Natural killer cell (primary cell): ENCODE measurements at regions not wholly inside any gene's neighbourhood (a gene's known extent, or its start where the extent isn't known, plus 50 kb on each side); places are given as distances from the start of the nearest gene placed in this dataset.

Experiments
- ATAC-seq, 3 donors: fragments of 150-1000 bp in 2 of 3; fragments of 200-7000 bp in 1 of 3; cut with Tn5 transposase; 1 replicate in 1 of 3; 2 replicates in 2 of 3; pipeline ENCODE4 v1.10.0; 2021; ENCODE audit warnings: mild to moderate bottlenecking in 2 of 3, moderate library complexity in 2 of 3
- DNase-seq, 2 donors: peaks; one replicate each; pipeline versions ENCODE4 v3.0.0 to v3.0.0-alpha.2; 2013 to 2021; ENCODE audit warnings: mixed read lengths in 1 of 2
- H3K27ac ChIP-seq: one replicate; pipeline ENCODE4 v1.5.1; 2013; ENCODE audit warnings: mild to moderate bottlenecking, low read length
- H3K27me3 ChIP-seq: one replicate; pipeline ENCODE4 v1.6.1; 2013; ENCODE audit warnings: low read length; ENCODE audit not compliant: control insufficient read depth, insufficient read depth
- H3K36me3 ChIP-seq: one replicate; pipeline ENCODE4 v1.6.1; 2013; ENCODE audit warnings: low read length; ENCODE audit not compliant: control insufficient read depth, insufficient read depth
- H3K4me1 ChIP-seq: one replicate; pipeline ENCODE4 v1.6.1; 2013; ENCODE audit warnings: low read length; ENCODE audit not compliant: control insufficient read depth, insufficient read depth
- H3K4me3 ChIP-seq: one replicate; pipeline ENCODE4 v1.5.1; 2013; ENCODE audit warnings: low read length
- H3K9me3 ChIP-seq: one replicate; pipeline ENCODE4 v1.6.1; 2013; ENCODE audit warnings: low read length; ENCODE audit not compliant: control insufficient read depth, insufficient read depth
- H3K27ac Mint-ChIP-seq, 2 donors: one replicate each; pipeline ENCODE4 v1.8.0; 2022; ENCODE audit warnings: mild to moderate bottlenecking in 2 of 2, mixed read lengths in 2 of 2, moderate library complexity in 1 of 2
- H3K27me3 Mint-ChIP-seq, 2 donors: one replicate each; pipeline ENCODE4 v1.8.0; 2022; ENCODE audit warnings: low read depth in 2 of 2, mixed read lengths in 2 of 2
- H3K36me3 Mint-ChIP-seq: one replicate; pipeline ENCODE4 v1.8.0; 2022; ENCODE audit warnings: mixed read lengths
- H3K4me1 Mint-ChIP-seq, 2 donors: one replicate each; pipeline ENCODE4 v1.8.0; 2022; ENCODE audit warnings: mixed read lengths in 2 of 2
- H3K4me3 Mint-ChIP-seq: one replicate; pipeline ENCODE4 v1.8.0; 2022; ENCODE audit warnings: mild to moderate bottlenecking, moderate library complexity, mixed read lengths
- H3K9me3 Mint-ChIP-seq, 2 donors: one replicate each; pipeline ENCODE4 v1.8.0; 2022; ENCODE audit warnings: mixed read lengths in 2 of 2
- WGBS: methylation state at CpG from one replicate; pipeline ENCODE4 v1.1.7; 2013; ENCODE audit warnings: missing lambda C conversion rate; ENCODE audit not compliant: insufficient coverage; 5-methylcytosine and 5-hydroxymethylcytosine counted together
- intact Hi-C: fragments of 100-400 bp; cut with micrococcal nuclease; formaldehyde crosslinking; loops from one replicate; pipeline ENCODE4 v1.14.2; 2022
- TF ChIP-seq, protein P1 (sequence below): fragments of 200-600 bp; IDR thresholded peaks from one replicate; pipeline ENCODE4 v1.8.0; 2022; ENCODE audit warnings: antibody characterized with exemption

DNA sequence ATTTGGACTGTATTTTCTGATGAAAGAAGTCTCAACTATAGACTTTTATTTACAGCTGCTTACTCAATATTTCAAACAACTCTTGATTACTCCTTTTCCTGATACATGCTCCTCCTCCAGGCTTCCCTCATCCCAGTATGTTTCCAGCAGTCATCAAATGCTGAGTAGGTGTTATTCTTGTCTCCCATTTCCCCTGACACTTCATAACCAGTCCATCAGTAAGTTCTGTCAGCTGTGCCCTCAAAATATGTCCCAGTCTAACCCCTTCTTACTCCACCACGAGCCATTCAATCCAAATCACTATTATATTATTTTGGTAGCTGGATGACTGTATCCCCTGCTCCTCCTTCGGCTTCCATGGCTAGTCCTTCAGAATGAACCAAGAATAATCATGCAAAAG is 189.1 kb upstream of the DTNA start:
- no peaks in the 10 kb centered on the region for H3K9me3 ChIP-seq
- H3K4me3 ChIP-seq: no peak overlapping the region
- no peaks in the 10 kb centered on the region for H3K4me1 ChIP-seq
- intact Hi-C loops: no loop called here
- no peaks in the 10 kb centered on the region for H3K36me3 ChIP-seq
- H3K36me3 Mint-ChIP-seq: no peaks in the 10 kb centered on the region
- no peak overlapping the region for H3K27ac ChIP-seq
- H3K27ac Mint-ChIP-seq: no peak overlapping the region
- TF ChIP-seq, protein P1, sequence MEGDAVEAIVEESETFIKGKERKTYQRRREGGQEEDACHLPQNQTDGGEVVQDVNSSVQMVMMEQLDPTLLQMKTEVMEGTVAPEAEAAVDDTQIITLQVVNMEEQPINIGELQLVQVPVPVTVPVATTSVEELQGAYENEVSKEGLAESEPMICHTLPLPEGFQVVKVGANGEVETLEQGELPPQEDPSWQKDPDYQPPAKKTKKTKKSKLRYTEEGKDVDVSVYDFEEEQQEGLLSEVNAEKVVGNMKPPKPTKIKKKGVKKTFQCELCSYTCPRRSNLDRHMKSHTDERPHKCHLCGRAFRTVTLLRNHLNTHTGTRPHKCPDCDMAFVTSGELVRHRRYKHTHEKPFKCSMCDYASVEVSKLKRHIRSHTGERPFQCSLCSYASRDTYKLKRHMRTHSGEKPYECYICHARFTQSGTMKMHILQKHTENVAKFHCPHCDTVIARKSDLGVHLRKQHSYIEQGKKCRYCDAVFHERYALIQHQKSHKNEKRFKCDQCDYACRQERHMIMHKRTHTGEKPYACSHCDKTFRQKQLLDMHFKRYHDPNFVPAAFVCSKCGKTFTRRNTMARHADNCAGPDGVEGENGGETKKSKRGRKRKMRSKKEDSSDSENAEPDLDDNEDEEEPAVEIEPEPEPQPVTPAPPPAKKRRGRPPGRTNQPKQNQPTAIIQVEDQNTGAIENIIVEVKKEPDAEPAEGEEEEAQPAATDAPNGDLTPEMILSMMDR: no peak
- ATAC-seq (no peak), DNase-seq (no peak)
- H3K4me1 Mint-ChIP-seq: no peaks in the 10 kb centered on the region
- H3K27me3 Mint-ChIP-seq: no peaks in the 10 kb centered on the region
- H3K4me3 Mint-ChIP-seq: no peak overlapping the region
- whole genome bisulfite sequencing: 100% methylated on average over 1 of the region's 2 CpGs
- peaks cover 7 to 8% of the 10 kb centered on the region in 2 donors for H3K9me3 Mint-ChIP-seq
- no peaks in the 10 kb centered on the region for H3K27me3 ChIP-seq

DNA sequence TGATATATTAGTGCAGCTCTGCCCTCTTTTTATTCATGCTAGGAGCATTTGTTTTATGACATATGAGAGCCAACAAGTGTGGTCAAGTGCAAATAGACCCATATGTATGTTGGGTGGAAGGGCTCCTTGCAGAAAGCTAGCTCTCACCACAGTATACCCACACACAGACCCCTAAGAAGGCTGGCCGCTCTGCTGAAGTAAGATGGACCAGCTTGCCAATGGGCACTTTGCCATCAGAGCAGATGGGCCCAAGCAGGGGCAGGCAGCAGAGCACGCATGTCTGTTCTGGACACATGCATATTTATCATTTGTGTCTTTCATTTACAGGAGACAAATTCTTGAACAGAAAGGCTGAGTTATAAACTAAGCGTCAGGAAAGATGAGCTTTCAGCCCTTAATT is 187.5 kb upstream of the DTNA start:
- 85% methylated on average over 3 of the region's 3 CpGs for WGBS
- intact Hi-C loops: no loop called here
- no peaks in the 10 kb centered on the region for H3K27me3 ChIP-seq
- no peak overlapping the region for H3K4me3 ChIP-seq
- DNase-seq (no peak), ATAC-seq (no peak)
- H3K9me3 ChIP-seq: no peaks in the 10 kb centered on the region
- H3K27ac ChIP-seq: no peak overlapping the region
- H3K27me3 Mint-ChIP-seq: no peaks in the 10 kb centered on the region
- H3K9me3 Mint-ChIP-seq: peaks cover 6 to 7% of the 10 kb centered on the region in 2 donors
- no peak overlapping the region for H3K27ac Mint-ChIP-seq
- H3K4me1 Mint-ChIP-seq: no peaks in the 10 kb centered on the region
- no peaks in the 10 kb centered on the region for H3K4me1 ChIP-seq
- no peaks in the 10 kb centered on the region for H3K36me3 Mint-ChIP-seq
- TF ChIP-seq, protein P1: no peak
- no peak overlapping the region for H3K4me3 Mint-ChIP-seq
- H3K36me3 ChIP-seq: no peaks in the 10 kb centered on the region

DNA sequence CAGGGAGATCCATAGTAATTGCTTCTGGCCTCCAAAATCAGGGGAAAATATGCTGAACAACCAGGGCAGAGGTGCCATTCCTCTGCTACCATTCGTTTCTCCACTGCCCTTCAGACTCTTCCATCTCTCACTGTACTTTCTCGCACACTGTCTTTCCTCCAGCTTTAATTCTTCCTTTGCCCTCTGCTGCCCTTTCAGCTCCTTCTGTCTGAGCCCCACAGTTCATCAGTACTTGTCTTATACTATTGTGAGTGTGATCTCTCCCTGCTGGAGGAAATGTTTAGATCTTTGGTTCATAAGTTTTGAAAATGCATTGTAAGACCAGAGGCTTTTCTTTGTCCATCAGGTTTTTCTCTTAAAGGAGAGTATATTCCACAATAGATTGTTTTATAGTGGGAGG is 184.9 kb upstream of the DTNA start:
- Histone ChIP-seq H3K4me3 (no peak overlapping the region), H3K27me3 (no peaks in the 10 kb centered on the region), H3K9me3 (no peaks in the 10 kb centered on the region), H3K36me3 (no peaks in the 10 kb centered on the region), H3K4me1 (no peaks in the 10 kb centered on the region), H3K27ac (no peak overlapping the region)
- Mint-ChIP-seq H3K27me3 (no peaks in the 10 kb centered on the region), H3K27ac (no peak overlapping the region), H3K4me3 (no peak overlapping the region), H3K4me1 (no peaks in the 10 kb centered on the region), H3K36me3 (no peaks in the 10 kb centered on the region), H3K9me3 (peaks cover 3 to 4% of the 10 kb centered on the region in 2 donors)
- ATAC-seq: no peak
- TF ChIP-seq, protein P1: no peak
- intact Hi-C loops: no loop called here
- no peak for DNase-seq
- WGBS: 64% methylated on average over 2 of the region's 2 CpGs

DNA sequence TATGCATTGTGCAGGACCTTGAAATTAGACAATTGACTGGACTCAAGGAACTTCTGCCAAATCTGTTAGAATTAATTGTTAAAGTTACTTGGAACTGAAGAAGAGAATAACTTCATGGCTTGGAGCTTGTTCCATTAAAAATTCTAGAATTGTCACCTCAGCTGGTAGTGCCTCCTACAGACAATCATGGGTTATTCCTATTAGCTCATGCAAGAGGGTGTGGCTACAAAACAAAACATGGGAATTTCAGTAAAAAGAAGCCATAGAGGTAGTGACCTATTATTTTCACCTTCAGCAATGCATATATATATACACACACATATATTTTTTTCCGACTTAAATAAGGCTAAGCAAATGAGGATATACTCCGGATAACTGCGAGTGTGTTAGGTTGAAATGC is 181.9 kb upstream of the DTNA start:
- WGBS: no CpG with 5 or more reads among the region's 3 CpGs
- Mint-ChIP-seq H3K27ac (no peak overlapping the region), H3K4me3 (no peak overlapping the region), H3K9me3 (peaks cover 3 to 4% of the 10 kb centered on the region in 2 donors), H3K4me1 (no peaks in the 10 kb centered on the region), H3K27me3 (no peaks in the 10 kb centered on the region), H3K36me3 (no peaks in the 10 kb centered on the region)
- no peak for ATAC-seq
- no peak overlapping the region for H3K4me3 ChIP-seq
- TF ChIP-seq, protein P1: no peak
- H3K27me3 ChIP-seq: no peaks in the 10 kb centered on the region
- H3K36me3 ChIP-seq: no peaks in the 10 kb centered on the region
- intact Hi-C loops: no loop called here
- no peaks in the 10 kb centered on the region for H3K9me3 ChIP-seq
- no peak overlapping the region for H3K27ac ChIP-seq
- no peaks in the 10 kb centered on the region for H3K4me1 ChIP-seq
- no peak for DNase-seq
